ENCODE measurements at regions not wholly inside any gene's neighbourhood (a gene's known extent, or its start where the extent isn't known, plus 50 kb on each side); places are given as distances from the start of the nearest gene placed in this dataset.

GRCh38 chr1:116299248-116299647 is 73.8 kb upstream of the ATP1A1 start:
- no peak for DNase-seq

GRCh38 chr1:116302281-116302680 is 70.8 kb upstream of the ATP1A1 start:
- DNase-seq, result no peak

GRCh38 chr1:116306102-116306501 is 66.9 kb upstream of the ATP1A1 start:
- DNase-seq, result no peak

GRCh38 chr1:116306840-116307442 is 66.1 kb upstream of the ATP1A1 start:
- no peak for DNase-seq

GRCh38 chr1:116308276-116308675 is 64.8 kb upstream of the ATP1A1 start:
- DNase-seq, result no peak

- DNase-seq, result peak; percentile 96
Measured at GRCh38 chr1:116309090-116309870, 63.8 kb upstream of the ATP1A1 start.

GRCh38 chr1:116310180-116310579 is 62.9 kb upstream of the ATP1A1 start:
- DNase-seq, result no peak

GRCh38 chr1:116311193-116311592 is 61.9 kb upstream of the ATP1A1 start:
- DNase-seq, result no peak

GRCh38 chr1:116311756-116312680 is 61.0 kb upstream of the ATP1A1 start:
- DNase-seq, result peak; percentile 85

GRCh38 chr1:116312681-116313069 is 60.4 kb upstream of the ATP1A1 start:
- DNase-seq, result no peak

- no peak for DNase-seq
Measured at GRCh38 chr1:116313776-116314175, 59.3 kb upstream of the ATP1A1 start.

GRCh38 chr1:116314305-116314919 is 58.6 kb upstream of the ATP1A1 start:
- no peak for DNase-seq

- no peak for DNase-seq
Measured at GRCh38 chr1:116316373-116316772, 56.7 kb upstream of the ATP1A1 start.

GRCh38 chr1:116318897-116319296 is 54.1 kb upstream of the ATP1A1 start:
- DNase-seq, result no peak

- DNase-seq, result no peak
Measured at GRCh38 chr1:116320874-116321273, 52.2 kb upstream of the ATP1A1 start.

- DNase-seq, result peak; percentile 90
Measured at GRCh38 chr1:116321766-116322175, 51.3 kb upstream of the ATP1A1 start.

GRCh38 chr1:116322752-116323405 is 50.2 kb upstream of the ATP1A1 start:
- no peak for DNase-seq

Measured in NCI-H510A treated with DMSO at 0.1 percent for 48 hours (cell line).